Right atrium auricular region (tissue), 2 donors: ENCODE measurements at regions not wholly inside any gene's neighbourhood (a gene's known extent, or its start where the extent isn't known, plus 50 kb on each side); places are given as distances from the start of the nearest gene placed in this dataset.

ENCODE experiments used
- DNase-seq: peaks from one replicate; pipeline ENCODE4 v3.0.0-alpha.2; 2019; ENCODE audit warnings: low spot score
- H3K27ac ChIP-seq, 2 donors: fragments of 200-600 bp; sonication (generic); 1 replicate in 1 of 2; 2 replicates in 1 of 2; pipeline ENCODE4 v1.5.1; 2016 to 2019
- H3K27me3 ChIP-seq, 2 donors: fragments of 200-600 bp; sonication (generic); one replicate each; pipeline versions ENCODE4 v1.5.1 to v1.6.0; 2017 to 2019
- H3K36me3 ChIP-seq: fragments of 200-600 bp; sonication (generic); one replicate; pipeline ENCODE4 v1.5.1; 2016
- H3K4me1 ChIP-seq, 2 donors: fragments of 200-600 bp; sonication (generic); one replicate each; pipeline versions ENCODE4 v1.5.1 to v1.6.0; 2017 to 2019
- H3K4me3 ChIP-seq, 2 donors: fragments of 200-600 bp; sonication (generic); 1 replicate in 1 of 2; 2 replicates in 1 of 2; pipeline ENCODE4 v1.5.1; 2017 to 2019; ENCODE audit warnings: mild to moderate bottlenecking in 1 of 2, moderate library complexity in 1 of 2
- H3K9me3 ChIP-seq, 2 donors: fragments of 200-600 bp; sonication (generic); one replicate each; pipeline ENCODE4 v1.5.1; 2019
- TF ChIP-seq, protein P1 (sequence below), 2 donors: fragments of 200-600 bp; sonication (generic); IDR thresholded peaks; one replicate each; pipeline ENCODE4 v1.5.1; 2019; ENCODE audit warnings: antibody characterized with exemption in 2 of 2

GRCh38 chr1:39106801-39107327 lies 80.7 kb downstream of the NDUFS5 start:
- H3K27ac ChIP-seq = peak overlapping the region; percentile 92 to 97
- TF ChIP-seq, protein P1, sequence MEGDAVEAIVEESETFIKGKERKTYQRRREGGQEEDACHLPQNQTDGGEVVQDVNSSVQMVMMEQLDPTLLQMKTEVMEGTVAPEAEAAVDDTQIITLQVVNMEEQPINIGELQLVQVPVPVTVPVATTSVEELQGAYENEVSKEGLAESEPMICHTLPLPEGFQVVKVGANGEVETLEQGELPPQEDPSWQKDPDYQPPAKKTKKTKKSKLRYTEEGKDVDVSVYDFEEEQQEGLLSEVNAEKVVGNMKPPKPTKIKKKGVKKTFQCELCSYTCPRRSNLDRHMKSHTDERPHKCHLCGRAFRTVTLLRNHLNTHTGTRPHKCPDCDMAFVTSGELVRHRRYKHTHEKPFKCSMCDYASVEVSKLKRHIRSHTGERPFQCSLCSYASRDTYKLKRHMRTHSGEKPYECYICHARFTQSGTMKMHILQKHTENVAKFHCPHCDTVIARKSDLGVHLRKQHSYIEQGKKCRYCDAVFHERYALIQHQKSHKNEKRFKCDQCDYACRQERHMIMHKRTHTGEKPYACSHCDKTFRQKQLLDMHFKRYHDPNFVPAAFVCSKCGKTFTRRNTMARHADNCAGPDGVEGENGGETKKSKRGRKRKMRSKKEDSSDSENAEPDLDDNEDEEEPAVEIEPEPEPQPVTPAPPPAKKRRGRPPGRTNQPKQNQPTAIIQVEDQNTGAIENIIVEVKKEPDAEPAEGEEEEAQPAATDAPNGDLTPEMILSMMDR (IDR thresholded peaks at IDR 0.05) = no peak
- H3K4me3 ChIP-seq = peak overlapping the region; percentile 77 to 86
- peaks cover 3 to 69% of the 10 kb centered on the region in 2 donors for H3K4me1 ChIP-seq
- no peaks in the 10 kb centered on the region for H3K9me3 ChIP-seq
- no peak for DNase-seq
- H3K36me3 ChIP-seq = no peaks in the 10 kb centered on the region
- no peaks in the 10 kb centered on the region for H3K27me3 ChIP-seq

DNA sequence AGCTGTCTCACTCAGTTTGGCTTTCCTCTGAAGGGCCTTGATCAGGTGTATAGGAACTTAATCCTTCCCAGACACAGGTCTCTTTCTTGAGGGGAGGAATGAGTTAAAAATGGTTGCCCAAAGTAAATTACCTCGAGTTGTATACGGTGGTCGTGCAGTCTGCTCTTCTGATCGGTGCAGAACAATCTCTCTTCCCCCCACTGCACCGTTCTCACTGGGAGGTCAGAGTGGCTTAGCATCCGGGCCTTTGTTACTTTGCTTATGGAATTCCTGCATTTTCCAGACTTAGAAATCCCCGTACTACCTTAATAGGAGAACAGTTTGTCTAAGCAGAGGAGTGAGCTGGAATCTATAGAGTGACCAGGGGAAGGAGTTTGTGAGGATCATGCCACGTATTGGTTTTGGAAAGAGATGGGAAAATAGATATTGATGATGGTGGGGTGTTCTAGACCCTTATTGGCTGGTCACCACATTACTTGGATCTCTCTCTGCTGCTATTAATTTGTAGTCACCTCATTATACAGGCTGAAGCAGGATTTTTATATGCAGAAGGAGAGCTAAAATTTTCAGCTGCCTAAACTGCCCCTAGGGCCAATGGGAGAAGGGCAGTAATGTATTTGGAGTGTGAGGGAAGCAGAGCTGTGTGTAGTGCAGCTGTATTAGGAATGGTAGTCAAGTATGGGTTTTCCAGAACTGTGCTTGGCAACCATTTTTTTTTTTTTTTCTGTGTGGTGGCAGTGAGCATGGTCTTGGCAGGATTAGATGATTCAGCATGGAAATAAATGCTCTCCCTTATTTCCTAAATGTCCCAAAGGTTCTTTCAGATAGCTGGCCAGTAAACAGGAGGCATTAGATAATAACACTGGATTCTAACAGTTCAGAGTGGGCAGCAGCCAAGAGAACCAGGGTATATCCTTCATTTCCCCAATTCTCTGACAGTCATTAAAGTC lies 81.5 kb downstream of the NDUFS5 start:
- H3K4me3 ChIP-seq = peak overlapping the region in 1 of 2 donors; percentile 86
- H3K27ac ChIP-seq = peak overlapping the region; percentile 92 to 97
- no peaks in the 10 kb centered on the region for H3K9me3 ChIP-seq
- H3K36me3 ChIP-seq = no peaks in the 10 kb centered on the region
- no peaks in the 10 kb centered on the region for H3K27me3 ChIP-seq
- DNase-seq = no peak
- TF ChIP-seq, protein P1 (IDR thresholded peaks at IDR 0.05) = no peak
- H3K4me1 ChIP-seq = peaks cover 3 to 64% of the 10 kb centered on the region in 2 donors

GRCh38 chr1:39109644-39110043 lies 83.5 kb downstream of the NDUFS5 start:
- Histone ChIP-seq H3K4me3 (no peak overlapping the region), H3K27me3 (no peaks in the 10 kb centered on the region), H3K27ac (no peak overlapping the region), H3K9me3 (no peaks in the 10 kb centered on the region), H3K36me3 (no peaks in the 10 kb centered on the region), H3K4me1 (peaks cover 3 to 50% of the 10 kb centered on the region in 2 donors)
- no peak for DNase-seq
- TF ChIP-seq, protein P1 (IDR thresholded peaks at IDR 0.05) = no peak

- peak overlapping the region; percentile 33 to 42 for H3K27ac ChIP-seq
- TF ChIP-seq, protein P1 (IDR thresholded peaks at IDR 0.05) = no peak
- H3K4me1 ChIP-seq = peaks cover 3 to 54% of the 10 kb centered on the region in 2 donors
- H3K4me3 ChIP-seq = no peak overlapping the region
- no peaks in the 10 kb centered on the region for H3K27me3 ChIP-seq
- no peaks in the 10 kb centered on the region for H3K9me3 ChIP-seq
- no peaks in the 10 kb centered on the region for H3K36me3 ChIP-seq
- DNase-seq = peak; percentile 62
Measured at GRCh38 chr1:39110325-39110851, 84.2 kb downstream of the NDUFS5 start.

DNA sequence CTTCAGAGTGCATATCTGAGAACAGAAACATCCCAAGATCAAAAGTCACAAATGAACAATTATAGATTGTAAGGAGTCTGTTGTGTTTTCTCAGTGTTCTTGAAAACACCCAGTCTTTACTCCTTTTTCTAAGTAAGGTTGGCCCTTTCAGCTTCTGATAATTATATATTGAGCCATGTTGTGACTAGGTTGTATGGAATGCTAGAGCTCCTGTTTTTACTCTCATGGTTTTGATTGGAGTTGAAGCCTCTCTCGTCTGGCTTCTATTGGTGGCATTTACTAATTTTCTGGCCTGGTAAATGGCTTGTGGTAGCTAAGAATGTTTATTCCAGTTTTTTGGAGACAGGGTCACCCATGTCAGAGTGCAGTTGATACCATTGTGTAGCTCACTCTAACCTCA lies 84.7 kb downstream of the NDUFS5 start:
- peaks cover 3 to 59% of the 10 kb centered on the region in 2 donors for H3K4me1 ChIP-seq
- H3K4me3 ChIP-seq = no peak overlapping the region
- no peaks in the 10 kb centered on the region for H3K27me3 ChIP-seq
- H3K27ac ChIP-seq = peak overlapping the region; percentile 33 to 42
- no peak for DNase-seq
- no peaks in the 10 kb centered on the region for H3K36me3 ChIP-seq
- TF ChIP-seq, protein P1 (IDR thresholded peaks at IDR 0.05) = no peak
- no peaks in the 10 kb centered on the region for H3K9me3 ChIP-seq
